Nephron (organoid): ENCODE measurements at regions not wholly inside any gene's neighbourhood (a gene's known extent, or its start where the extent isn't known, plus 50 kb on each side); places are given as distances from the start of the nearest gene placed in this dataset.

Experiments used
- H3K27ac Mint-ChIP-seq, 3 experiments: 2 replicates each; pipeline ENCODE4 v1.8.0; 2020; ENCODE audit warnings: mixed read lengths in 3 of 3, mild to moderate bottlenecking in 2 of 3, moderate library complexity in 1 of 3
- H3K27me3 Mint-ChIP-seq: 2 replicates; pipeline ENCODE4 v1.8.0; 2021; ENCODE audit warnings: low read depth, mild to moderate bottlenecking, moderate library complexity, mixed read lengths
- H3K36me3 Mint-ChIP-seq: 2 replicates; pipeline ENCODE4 v1.8.0; 2020; ENCODE audit warnings: low read depth, mixed read lengths
- H3K4me1 Mint-ChIP-seq: 2 replicates; pipeline ENCODE4 v1.8.0; 2020; ENCODE audit warnings: mixed read lengths
- H3K4me3 Mint-ChIP-seq, 3 experiments: 2 replicates each; pipeline ENCODE4 v1.8.0; 2020; ENCODE audit warnings: mild to moderate bottlenecking in 3 of 3, mixed read lengths in 3 of 3, moderate library complexity in 2 of 3
- H3K9me3 Mint-ChIP-seq: 2 replicates; pipeline ENCODE4 v1.8.0; 2020; ENCODE audit warnings: mixed read lengths
- TF ChIP-seq, protein P1 (sequence below), 3 experiments: fragments of 200-600 bp; sonication (generic); IDR thresholded peaks; one replicate each; pipeline ENCODE4 v1.5.0; 2021; ENCODE audit warnings: antibody characterized with exemption in 3 of 3; ENCODE audit not compliant: unreplicated experiment in 3 of 3

GRCh38 chr10:130814610-130815009 lies 496.9 kb downstream of the TCERG1L start:
- Mint-ChIP-seq H3K27me3 (peaks cover 18% of the 10 kb centered on the region), H3K4me3 (no peak overlapping the region), H3K36me3 (no peaks in the 10 kb centered on the region), H3K27ac (no peak overlapping the region), H3K4me1 (no peaks in the 10 kb centered on the region), H3K9me3 (peaks cover 3% of the 10 kb centered on the region)
- TF ChIP-seq, protein P1, sequence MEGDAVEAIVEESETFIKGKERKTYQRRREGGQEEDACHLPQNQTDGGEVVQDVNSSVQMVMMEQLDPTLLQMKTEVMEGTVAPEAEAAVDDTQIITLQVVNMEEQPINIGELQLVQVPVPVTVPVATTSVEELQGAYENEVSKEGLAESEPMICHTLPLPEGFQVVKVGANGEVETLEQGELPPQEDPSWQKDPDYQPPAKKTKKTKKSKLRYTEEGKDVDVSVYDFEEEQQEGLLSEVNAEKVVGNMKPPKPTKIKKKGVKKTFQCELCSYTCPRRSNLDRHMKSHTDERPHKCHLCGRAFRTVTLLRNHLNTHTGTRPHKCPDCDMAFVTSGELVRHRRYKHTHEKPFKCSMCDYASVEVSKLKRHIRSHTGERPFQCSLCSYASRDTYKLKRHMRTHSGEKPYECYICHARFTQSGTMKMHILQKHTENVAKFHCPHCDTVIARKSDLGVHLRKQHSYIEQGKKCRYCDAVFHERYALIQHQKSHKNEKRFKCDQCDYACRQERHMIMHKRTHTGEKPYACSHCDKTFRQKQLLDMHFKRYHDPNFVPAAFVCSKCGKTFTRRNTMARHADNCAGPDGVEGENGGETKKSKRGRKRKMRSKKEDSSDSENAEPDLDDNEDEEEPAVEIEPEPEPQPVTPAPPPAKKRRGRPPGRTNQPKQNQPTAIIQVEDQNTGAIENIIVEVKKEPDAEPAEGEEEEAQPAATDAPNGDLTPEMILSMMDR (IDR thresholded peaks at IDR 0.05; ENCODE audit: unreplicated experiment in 3 of 3) = no peak

GRCh38 chr10:130816116-130816901 lies 495.2 kb downstream of the TCERG1L start:
- Mint-ChIP-seq H3K27me3 (peaks cover 24% of the 10 kb centered on the region), H3K4me3 (no peak overlapping the region), H3K27ac (no peak overlapping the region), H3K36me3 (no peaks in the 10 kb centered on the region), H3K9me3 (peaks cover 3% of the 10 kb centered on the region), H3K4me1 (no peaks in the 10 kb centered on the region)
- TF ChIP-seq, protein P1 (IDR thresholded peaks at IDR 0.05; ENCODE audit: unreplicated experiment in 3 of 3) = no peak

- Mint-ChIP-seq H3K9me3 (peaks cover 3% of the 10 kb centered on the region), H3K36me3 (no peaks in the 10 kb centered on the region), H3K4me3 (no peak overlapping the region), H3K4me1 (no peaks in the 10 kb centered on the region), H3K27ac (no peak overlapping the region), H3K27me3 (peaks cover 24% of the 10 kb centered on the region)
- TF ChIP-seq, protein P1 (IDR thresholded peaks at IDR 0.05; ENCODE audit: unreplicated experiment in 3 of 3) = no peak
Observed at GRCh38 chr10:130817046-130817624, 494.4 kb downstream of the TCERG1L start.

DNA sequence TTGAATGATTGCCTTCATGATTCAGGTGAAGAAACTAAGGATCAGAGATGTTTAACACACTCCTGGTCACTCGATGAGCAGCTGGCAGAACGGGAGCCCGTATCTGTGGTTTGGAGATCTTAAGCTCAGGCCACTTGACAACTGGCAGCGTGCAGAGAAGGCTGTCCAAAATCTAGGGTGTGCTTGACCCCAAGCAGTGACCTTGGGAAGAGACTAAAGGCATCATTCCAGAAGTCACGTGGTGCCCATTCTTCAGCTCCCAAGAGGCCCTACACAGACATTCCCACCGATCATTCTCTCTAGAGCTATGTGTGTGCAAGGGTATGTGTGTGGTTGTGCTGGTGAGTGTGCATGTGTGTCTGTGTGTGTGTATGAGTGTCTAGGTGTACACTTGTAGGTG lies 493.8 kb downstream of the TCERG1L start:
- Mint-ChIP-seq H3K4me1 (no peaks in the 10 kb centered on the region), H3K9me3 (peaks cover 3% of the 10 kb centered on the region), H3K27ac (no peak overlapping the region), H3K36me3 (no peaks in the 10 kb centered on the region), H3K4me3 (no peak overlapping the region), H3K27me3 (peaks cover 24% of the 10 kb centered on the region)
- TF ChIP-seq, protein P1 (IDR thresholded peaks at IDR 0.05; ENCODE audit: unreplicated experiment in 3 of 3) = no peak

DNA sequence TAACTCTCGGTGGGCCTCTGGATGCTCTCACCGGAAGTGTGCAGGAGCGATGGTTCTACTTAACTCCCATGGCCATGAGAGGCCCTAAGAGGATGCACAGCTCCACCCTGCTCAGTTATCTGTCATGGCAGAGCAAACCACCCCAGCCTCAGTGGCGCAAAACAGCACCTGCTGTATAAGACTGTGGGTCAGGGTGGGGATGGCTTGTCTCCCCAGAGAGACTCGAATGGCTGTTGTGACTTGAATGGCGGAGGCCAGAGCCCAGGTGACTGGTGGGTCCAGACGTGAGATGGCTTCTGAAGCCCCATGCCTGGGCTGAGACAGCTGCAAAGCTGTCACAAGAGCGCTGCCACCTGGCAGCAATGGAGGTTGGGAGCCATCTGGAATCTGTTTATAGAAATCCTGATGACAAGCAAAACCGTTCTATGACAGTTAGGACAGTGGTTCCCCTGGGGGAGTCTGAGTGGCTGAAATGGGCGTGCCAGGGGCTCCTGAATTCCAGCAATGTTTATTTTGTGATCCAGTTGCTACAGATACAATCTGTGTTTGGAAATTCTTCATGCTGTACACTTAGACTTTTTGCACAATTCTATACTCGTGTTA lies 490.5 kb downstream of the TCERG1L start:
- no peaks in the 10 kb centered on the region for H3K36me3 Mint-ChIP-seq
- H3K9me3 Mint-ChIP-seq = peaks cover 10% of the 10 kb centered on the region
- H3K4me3 Mint-ChIP-seq = no peak overlapping the region
- TF ChIP-seq, protein P1 (IDR thresholded peaks at IDR 0.05; ENCODE audit: unreplicated experiment in 3 of 3) = no peak
- peaks cover 21% of the 10 kb centered on the region for H3K27me3 Mint-ChIP-seq
- H3K27ac Mint-ChIP-seq = no peak overlapping the region
- no peaks in the 10 kb centered on the region for H3K4me1 Mint-ChIP-seq
